ENCODE measurements at regions not wholly inside any gene's neighbourhood (a gene's known extent, or its start where the extent isn't known, plus 50 kb on each side); places are given as distances from the start of the nearest gene placed in this dataset.

- TF ChIP-seq, protein P1, sequence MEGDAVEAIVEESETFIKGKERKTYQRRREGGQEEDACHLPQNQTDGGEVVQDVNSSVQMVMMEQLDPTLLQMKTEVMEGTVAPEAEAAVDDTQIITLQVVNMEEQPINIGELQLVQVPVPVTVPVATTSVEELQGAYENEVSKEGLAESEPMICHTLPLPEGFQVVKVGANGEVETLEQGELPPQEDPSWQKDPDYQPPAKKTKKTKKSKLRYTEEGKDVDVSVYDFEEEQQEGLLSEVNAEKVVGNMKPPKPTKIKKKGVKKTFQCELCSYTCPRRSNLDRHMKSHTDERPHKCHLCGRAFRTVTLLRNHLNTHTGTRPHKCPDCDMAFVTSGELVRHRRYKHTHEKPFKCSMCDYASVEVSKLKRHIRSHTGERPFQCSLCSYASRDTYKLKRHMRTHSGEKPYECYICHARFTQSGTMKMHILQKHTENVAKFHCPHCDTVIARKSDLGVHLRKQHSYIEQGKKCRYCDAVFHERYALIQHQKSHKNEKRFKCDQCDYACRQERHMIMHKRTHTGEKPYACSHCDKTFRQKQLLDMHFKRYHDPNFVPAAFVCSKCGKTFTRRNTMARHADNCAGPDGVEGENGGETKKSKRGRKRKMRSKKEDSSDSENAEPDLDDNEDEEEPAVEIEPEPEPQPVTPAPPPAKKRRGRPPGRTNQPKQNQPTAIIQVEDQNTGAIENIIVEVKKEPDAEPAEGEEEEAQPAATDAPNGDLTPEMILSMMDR (IDR thresholded peaks at IDR 0.05; ENCODE audit: insufficient read depth, low read depth, low read length): no peak
- no peak for TF ChIP-seq EZH2 (IDR thresholded peaks at IDR 0.05; ENCODE audit: insufficient read depth, low read length)
Observed at GRCh38 chr9:134219646-134220060, 55.3 kb upstream of the RNU6ATAC start.
